Astrocyte of the hippocampus (primary cell): ENCODE measurements at regions not wholly inside any gene's neighbourhood (a gene's known extent, or its start where the extent isn't known, plus 50 kb on each side); places are given as distances from the start of the nearest gene placed in this dataset.
"Not testable (repeated sequence)": the region's sequence is repeated elsewhere in the genome, so short reads cannot be mapped to it uniquely, and the experiment has no call there.

Experiments used
- DNase-seq: peaks from one replicate; pipeline ENCODE4 v3.0.0; 2011; ENCODE audit warnings: low read depth, low spot score

DNA sequence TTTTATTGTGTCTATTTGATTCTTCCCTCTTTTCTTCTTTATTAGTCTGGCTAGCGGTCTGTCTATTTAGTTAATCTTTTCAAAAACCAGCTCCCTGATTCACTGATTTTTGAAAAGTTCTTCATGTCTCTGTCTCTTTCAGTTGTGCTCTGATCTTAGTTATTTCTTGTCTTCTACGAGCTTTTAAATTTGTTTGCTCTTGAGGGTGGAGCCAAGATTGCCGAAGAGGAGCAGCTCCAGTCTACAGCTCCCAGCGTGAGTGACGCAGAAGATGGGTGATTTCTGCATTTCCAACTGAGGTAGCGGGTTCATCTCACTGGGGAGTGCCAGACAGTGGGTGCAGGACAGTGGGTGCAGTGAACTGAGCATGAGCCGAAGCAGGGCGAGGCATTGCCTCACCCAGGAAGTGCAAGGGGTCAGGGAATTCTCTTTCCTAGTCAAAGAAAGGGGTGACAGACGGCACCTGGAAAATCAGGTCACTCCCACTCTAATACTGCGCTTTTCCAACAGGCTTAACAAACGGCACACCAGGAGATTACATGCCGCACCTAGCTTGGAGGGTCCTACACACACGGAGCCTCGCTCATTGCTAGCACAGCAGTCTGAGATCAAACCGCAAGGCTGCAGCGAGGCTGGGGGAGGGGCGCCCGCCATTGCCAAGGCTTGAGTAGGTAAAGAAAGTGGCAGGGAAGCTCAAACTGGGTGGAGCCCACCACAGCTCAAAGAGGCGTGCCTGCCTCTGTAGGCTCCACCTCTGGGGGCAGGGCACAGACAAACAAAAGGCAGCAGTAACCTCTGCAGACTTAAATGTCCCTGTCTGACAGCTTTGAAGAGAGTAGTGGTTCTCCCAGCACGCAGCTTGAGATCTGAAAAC, 220.6 kb upstream of the IRAK1BP1 start:
- DNase-seq = not testable (repeated sequence)

GRCh38 chr6:78665819-78666218, 201.5 kb upstream of the IRAK1BP1 start:
- not testable (repeated sequence) for DNase-seq

- no peak for DNase-seq
Observed at GRCh38 chr6:78666764-78667163, 200.6 kb upstream of the IRAK1BP1 start.

GRCh38 chr6:78670156-78670555, 197.2 kb upstream of the IRAK1BP1 start:
- DNase-seq = no peak

- DNase-seq = no peak
Observed at GRCh38 chr6:78670802-78671201, 196.5 kb upstream of the IRAK1BP1 start.

DNA sequence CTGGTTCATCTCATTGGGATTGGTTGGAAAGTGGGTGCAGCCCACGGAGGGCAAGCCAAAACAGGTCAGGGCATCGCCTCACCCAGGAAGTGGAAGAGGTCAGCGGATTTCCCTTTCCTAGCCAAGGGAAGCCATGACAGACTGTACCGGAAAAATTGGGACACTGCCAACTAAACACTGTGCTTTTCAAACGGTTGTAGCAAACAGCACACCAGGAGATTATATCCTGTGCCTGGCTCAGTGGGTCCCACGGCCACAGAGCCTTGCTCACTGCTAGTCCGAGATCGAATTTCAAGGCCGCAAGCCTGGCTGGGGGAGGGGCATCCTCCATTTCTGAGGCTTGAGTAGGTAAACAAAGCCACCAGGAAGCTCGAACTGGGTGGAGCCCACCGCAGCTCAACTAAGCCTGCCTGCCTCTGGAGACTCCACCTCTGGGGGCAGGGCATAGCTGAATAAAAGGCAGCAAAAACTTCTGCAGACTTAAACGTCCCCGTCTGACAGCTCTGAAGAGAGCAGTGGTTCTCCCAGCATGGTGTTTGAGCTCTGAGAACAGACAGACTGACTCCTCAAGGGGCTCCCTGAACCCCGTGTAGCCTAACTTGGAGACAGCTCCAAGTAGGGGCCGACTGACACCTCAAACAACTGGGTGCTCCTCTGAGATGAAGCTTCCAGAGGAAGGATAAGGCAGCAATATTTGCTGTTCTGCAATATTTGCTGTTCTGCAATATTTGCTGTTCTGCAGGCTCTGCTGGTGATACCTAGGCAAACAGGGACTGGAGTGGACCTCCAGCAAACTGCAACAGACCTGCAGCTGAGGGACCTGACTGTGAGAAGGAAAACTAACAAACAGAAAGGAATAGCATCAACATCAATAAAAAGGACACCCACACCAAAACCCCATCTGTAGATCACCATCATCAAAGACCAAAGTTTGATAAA, 191.0 kb upstream of the IRAK1BP1 start:
- DNase-seq = not testable (repeated sequence)

- no peak for DNase-seq
Observed at GRCh38 chr6:78688668-78689067, 178.7 kb upstream of the IRAK1BP1 start.

DNA sequence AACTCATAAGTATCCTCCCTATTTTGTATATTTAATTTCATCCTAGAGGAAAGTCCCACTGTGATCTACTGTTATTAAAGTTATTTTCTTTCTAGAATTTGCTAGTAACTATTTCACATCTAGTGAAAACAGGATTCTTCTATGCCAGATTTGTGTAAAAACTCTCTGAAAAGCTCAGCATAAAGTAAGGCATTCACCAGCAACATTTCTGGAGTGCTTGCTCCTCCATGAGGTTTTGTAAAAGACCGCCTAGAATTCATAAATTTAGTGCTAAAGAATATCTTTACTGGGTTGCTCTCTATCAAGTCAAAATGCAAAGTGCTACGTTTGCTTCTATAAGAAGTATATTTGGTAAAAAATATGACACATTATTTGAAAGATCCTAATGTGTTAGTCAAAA, 173.5 kb upstream of the IRAK1BP1 start:
- DNase-seq = no peak

GRCh38 chr6:78694628-78695027, 172.7 kb upstream of the IRAK1BP1 start:
- not testable (repeated sequence) for DNase-seq

DNA sequence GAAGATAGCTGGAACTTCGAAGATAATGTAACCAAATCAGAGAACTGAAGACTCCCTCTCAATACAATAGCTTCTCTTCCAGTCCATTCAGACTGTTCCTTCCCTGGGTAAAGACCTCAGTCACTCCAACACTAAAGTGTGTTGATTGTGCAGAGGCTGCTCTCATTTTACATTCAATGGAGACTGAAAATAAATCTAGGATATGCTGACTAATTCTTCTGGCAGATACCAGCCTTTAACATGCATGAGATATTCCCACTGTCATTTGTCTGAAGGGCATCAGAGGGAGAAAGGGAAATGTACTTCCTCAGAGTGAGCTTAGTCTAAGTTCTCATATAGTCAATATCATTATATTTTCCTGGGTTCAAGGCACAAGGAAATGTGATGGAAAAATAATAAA, 166.4 kb upstream of the IRAK1BP1 start:
- DNase-seq = peak; percentile 30

DNA sequence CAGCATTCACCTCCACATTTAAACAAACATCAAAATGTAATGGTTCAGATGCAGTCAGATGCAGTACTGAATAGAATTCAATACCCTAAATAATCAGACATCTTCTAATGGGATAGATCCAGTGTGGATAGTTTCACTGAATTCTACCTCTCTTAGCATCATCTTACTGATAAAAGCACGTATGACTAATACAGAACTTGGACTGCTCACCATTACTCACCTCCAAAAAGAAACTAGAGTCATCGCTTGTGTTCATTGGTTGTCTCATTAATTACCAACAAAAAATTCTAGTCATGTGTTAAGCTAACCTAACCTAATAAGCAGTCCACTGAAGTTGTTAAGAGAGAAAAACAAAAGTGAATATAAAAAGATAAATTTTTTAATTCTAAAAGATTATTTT, 165.9 kb upstream of the IRAK1BP1 start:
- peak; percentile 47 for DNase-seq

DNA sequence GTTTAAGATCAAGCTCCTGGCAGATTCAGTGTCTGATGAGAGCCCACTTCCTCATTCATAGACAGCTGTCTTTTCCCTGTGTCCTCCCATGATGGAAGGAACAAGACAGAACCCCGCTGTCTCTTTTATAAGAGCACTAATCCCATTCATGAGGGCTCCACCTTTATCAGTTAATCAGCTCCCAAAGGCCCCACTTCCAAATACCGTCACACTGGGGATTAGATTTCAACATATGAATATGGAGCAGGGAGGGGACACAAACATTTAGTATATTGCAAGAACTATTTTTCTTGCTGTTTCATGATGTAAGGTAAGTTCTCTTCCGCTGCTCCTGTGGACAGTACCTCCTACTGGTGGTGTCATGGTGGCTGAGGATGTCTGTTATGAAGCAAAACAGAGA, 158.3 kb upstream of the IRAK1BP1 start:
- no peak for DNase-seq

DNA sequence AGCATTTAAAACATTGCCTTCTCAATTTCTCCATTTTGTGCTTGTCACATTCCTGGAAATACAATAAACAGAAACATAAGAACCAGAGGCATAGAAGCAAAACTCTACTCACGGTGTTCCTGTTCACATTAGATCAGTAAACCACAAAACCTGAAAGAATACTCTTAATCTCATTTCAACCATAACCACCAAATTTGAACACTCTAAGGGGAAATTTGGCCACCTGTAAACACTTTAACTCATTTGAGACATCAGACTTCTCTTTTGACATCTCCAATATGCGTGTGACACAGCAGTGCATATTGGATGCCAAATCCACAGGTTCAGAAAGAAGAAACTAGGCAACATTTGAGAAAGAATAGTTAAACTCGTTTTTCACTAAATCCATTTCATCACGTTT, 153.8 kb upstream of the IRAK1BP1 start:
- no peak for DNase-seq

DNA sequence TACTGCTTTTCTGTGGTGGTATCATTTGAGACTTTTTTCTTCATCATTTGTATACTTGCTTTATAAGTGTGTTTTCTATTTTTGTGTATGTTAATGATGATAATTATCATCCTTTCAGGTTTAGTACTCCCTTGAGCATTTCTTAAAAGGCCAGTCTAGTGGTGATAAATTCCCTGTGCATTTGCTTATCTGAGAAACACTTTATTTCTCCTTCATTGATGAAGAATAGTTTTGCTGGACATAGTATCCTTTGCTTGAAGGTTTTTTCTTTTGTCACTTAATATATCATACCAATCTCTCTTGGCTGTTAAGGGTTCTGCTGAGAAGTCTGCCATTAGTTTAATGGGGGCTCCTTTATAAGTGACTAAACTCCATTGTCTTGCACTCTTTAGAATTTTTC, 123.2 kb upstream of the IRAK1BP1 start:
- DNase-seq = no peak

DNA sequence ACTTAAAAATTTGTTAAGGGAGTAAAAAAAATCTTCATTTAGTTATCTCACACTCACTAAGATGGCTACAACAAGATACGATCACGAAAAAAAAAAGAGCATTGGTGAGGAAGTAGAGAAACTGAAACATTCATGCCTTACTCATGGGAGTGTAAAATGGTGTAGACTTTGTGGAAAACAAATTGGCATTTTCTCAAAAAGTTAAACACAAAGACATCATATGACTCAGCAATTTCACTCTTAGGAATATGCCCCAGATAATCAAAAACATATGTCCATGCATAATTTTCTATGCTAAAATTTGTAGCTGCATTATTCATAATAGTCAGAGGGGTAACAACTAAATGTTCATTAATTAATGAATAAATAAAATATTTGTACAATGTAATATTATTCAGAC, 120.9 kb upstream of the IRAK1BP1 start:
- DNase-seq = no peak

DNA sequence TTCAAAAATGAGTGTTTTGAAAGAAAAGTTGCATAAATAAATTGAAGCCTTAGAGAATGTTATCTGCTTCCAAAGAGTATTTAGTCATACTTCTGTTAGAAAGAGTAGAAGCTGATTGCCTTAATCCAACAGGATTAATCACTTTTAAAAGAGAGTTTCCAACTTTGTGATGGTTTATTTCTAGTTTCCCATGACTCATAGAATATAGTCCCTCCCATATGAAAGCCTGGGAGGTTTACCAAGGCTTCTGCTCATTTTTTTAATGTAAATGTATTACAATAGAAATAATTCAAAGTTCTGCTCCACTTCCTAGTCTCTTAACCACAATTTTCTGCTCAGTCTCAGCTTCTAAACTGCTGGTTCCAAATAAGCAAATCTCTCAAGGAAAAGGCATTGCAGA, 118.0 kb upstream of the IRAK1BP1 start:
- DNase-seq = peak; percentile 3

- DNase-seq = not testable (repeated sequence)
Observed at GRCh38 chr6:78758297-78758798, 109.0 kb upstream of the IRAK1BP1 start.

DNA sequence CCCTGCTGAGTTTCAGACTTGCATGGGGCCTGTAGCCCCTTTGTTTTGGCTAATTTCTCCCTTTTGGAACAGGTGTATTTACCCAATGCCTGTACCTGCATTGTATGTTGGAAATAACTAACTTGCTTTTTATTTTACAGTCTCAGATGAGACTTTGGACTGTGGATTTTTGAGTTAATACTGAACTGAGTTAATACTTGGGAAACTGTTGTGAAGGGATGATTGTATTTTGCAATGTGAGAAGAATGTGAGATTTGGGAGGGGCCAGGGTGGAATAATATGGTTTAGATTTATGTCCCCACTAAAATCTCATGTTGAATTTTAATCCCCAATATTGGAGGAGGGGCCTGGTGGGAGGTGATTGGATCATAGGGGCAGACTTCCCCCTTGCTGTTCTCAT, 99.1 kb upstream of the IRAK1BP1 start:
- DNase-seq = no peak

DNA sequence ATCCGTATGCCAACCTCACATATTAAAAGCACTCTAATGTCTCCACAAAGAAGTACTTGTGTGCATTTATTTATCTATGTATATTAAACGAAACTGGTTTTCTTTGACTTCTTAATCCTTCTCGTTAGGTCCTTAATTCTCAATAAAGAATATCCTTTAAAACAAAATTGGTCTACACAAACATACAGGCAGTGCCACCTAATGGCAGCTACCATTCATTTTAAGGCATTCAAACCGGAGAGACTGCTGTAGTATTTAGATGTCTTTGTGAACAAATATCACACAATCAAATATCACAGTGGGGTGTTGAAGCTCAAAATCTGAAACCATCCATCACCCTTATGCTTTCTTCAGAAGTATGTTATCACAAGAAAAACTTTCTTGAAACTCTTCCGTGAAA, 96.6 kb upstream of the IRAK1BP1 start:
- DNase-seq = no peak

DNA sequence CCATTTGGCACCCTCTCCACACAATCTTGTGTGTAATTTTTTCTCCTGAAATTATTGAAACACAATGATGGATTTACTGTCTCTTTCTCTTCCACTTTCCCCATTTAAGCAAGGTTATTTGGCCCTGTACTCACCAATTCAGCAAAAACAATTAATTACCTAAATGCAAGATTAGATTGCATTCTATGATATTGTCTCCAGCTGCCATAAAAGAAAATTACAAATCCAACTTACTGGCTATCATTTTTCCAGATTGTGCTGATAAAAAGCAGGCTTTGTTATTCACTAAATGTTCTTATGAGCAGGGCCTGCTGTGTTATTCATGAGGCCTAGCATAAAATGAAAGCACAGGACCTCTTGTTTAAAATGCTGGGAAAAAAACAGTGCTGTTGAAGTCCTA, 95.8 kb upstream of the IRAK1BP1 start:
- DNase-seq = no peak

GRCh38 chr6:78781001-78781400, 86.3 kb upstream of the IRAK1BP1 start:
- peak; percentile 3 for DNase-seq

DNA sequence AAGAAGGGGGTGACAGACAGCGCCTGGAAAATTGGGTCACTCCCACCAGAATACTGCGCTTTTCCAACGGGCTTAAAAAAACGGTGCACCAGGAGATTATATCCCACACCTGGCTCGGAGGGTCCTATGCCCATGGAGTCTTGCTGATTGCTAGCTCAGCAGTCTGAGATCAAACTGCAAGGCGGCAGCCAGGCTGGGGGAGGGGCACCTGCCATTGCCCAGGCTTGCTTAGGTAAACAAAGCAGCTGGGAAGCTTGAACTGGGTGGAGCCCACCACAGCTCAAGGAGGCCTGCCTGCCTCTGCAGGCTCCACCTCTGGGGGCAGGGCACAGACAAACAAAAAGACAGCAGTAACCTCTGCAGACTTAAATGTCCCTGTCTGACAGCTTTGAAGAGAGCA, 84.0 kb upstream of the IRAK1BP1 start:
- DNase-seq = not testable (repeated sequence)
